Activated CD4-positive, CD25-positive, alpha-beta regulatory T cell treated with anti-CD3 and anti-CD28 coated beads, Interleukin-2, amount 50 U/mL, for 16 hours (primary cell): ENCODE measurements at regions not wholly inside any gene's neighbourhood (a gene's known extent, or its start where the extent isn't known, plus 50 kb on each side); places are given as distances from the start of the nearest gene placed in this dataset.

Experiments used
- DNase-seq: peaks from one replicate; pipeline ENCODE4 v3.0.0-alpha.2; 2020; ENCODE audit warnings: low read depth, low spot score

GRCh38 chr11:116698080-116698479, 74.7 kb downstream of the BUD13 start:
- no peak for DNase-seq

DNA sequence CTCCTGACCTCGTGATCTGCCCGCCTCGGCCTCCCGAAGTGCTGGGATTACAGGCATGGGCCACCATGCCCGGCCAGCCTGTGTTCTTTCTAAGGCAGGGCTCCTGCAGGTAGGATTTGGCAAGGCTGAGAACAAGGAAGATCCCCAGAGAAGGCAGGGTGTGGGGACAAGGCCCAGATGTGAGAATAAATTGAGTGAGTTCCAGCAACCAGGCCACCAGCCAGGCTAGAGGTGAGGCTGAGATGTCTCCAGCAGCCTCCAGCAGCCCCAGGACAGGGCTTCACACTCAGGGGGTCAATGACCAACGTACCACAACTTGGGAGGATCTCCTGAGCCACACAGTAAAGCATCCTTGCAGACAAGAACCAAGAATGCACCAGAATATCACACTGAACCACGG, 75.1 kb downstream of the BUD13 start:
- no peak for DNase-seq

DNA sequence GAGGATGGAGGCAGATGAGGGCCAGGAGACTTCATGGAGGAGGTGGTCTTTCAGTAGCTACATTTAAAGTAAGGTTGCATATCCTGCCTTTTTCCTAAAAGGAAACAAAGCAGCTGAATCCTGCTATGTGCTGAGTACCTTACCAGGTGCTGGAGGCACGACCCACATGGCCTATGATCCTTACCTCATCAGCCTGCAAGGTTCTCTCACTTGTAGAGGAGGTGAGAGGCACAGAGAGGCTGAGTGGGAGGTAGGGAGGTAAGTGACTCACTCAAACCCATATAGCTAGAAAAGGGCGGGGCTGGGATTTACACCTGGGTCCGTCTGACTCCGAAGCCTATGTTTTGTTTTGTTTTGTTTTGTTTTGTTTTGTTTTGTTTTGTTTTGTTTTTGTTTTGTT, 75.8 kb downstream of the BUD13 start:
- DNase-seq = no peak

- DNase-seq = no peak
These were observed 76.3 kb downstream of the BUD13 start for GRCh38 chr11:116696381-116696941.

- DNase-seq = no peak
These were observed 77.0 kb downstream of the BUD13 start for GRCh38 chr11:116695657-116696254.

DNA sequence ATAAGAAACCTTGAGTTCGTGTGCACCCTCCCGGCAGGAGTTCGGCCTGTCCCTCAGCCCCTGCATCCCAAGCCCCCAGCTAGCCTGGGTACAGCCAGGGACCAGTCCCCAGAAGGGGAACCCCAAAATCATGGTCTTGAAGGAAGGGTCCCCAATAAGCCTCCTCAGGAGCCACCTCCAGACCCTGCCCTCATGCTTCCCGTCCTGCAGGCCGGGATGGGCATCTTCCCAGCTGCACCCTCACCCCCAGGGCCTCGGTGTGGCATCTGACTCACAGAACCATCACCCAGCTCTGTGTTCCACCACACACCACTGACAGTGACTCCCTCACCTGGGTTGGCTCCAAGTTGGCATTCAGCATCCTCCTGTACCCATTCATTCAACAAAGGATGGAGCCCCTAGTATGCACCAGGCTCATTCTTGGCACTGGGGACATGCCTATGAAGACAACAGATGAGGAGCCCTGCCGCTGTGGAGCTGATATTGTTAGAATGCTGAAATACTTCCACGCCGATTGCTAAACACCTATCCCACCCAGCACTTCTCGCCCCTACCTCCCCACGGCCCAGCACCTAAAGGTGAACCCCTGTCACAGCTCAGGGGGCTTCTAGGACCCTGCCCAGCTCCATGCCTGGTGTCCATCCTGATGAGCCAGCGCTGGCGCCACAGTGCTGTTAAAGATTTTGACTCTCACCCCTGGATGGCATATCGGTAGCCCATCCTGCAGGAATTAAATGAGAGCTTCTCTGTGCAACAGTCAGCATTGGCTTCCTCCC, 77.8 kb downstream of the BUD13 start:
- no peak for DNase-seq

DNA sequence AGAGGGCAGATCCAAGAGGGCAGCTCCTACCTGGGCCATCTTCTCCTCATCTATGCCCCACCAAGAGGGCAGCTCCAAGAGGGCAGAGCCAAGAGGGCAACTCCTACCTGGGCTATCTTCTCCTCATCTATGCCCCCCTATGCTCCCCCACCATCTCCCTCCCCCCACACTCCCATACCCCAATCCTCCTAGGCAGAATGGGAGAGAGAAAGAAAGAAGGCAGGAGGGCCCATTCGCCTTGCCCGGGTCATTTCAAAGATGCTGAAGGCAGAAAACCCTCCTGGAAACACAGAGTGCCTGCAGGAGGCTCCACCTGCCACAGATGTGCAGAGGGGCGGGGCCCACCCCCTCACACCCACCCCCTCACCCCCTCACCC, 78.5 kb downstream of the BUD13 start:
- no peak for DNase-seq

- no peak for DNase-seq
These were observed 79.0 kb downstream of the BUD13 start for GRCh38 chr11:116693593-116694348.

- no peak for DNase-seq
These were observed 79.7 kb downstream of the BUD13 start for GRCh38 chr11:116693102-116693570.

DNA sequence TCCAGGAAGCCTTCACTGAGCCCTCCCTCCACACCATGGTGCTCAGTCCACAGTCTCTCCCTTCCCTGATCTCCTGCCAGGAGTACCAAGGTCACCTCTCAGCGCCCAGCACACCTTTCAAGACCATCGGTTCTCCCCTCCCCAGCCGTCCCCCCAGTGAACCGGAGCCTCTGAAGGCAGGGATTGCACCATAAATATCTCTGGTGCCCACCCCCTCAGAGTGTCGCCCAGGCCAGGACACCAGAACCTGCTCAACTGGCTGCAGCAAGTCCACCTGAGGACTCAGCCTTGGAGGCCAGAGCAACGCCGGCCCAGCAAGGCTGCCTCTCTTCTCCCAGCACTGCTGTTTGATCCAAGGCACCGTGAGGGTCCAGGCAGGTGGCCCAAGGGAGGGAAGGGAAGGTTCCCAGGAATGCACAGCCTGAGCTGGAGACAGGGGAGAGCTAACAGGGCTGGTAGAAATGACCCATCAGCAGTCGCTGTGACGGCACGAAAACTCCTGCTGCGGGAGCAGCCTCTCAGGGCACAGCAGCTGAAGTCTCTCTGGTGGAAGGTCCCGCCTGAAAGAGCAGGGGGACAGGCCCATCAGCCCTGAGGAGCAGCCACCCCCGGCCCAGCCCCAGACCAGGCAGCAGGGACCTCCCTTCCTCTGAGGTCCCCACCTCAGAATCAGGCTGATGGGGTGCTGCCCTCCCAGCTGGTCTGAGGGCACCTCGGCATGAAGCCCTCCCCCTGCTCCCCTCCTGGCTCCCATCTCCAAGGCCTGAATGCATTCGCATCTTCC, 80.3 kb downstream of the BUD13 start:
- no peak for DNase-seq

- peak; percentile 12 for DNase-seq
These were observed 81.0 kb downstream of the BUD13 start for GRCh38 chr11:116691771-116692177.

DNA sequence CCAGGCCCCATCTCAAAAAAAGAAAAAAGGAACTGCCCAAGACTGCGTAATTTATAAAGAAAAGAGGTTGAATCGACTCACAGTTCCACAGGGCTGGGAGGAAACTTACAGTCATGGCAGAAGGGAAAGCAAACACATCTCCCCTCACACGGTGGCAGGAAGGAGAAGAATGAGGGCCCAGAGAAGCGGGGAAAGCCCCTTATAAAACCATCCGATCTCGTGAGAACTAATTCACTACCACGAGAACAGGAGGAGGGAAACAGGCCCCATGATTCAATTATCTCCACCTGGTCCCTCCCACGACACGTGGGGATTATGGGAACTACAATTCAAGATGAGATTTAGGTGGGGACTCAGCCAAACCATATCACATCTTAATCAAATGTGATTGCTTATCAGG, 82.2 kb downstream of the BUD13 start:
- no peak for DNase-seq

GRCh38 chr11:116689413-116690127, 83.2 kb downstream of the BUD13 start:
- DNase-seq = no peak

DNA sequence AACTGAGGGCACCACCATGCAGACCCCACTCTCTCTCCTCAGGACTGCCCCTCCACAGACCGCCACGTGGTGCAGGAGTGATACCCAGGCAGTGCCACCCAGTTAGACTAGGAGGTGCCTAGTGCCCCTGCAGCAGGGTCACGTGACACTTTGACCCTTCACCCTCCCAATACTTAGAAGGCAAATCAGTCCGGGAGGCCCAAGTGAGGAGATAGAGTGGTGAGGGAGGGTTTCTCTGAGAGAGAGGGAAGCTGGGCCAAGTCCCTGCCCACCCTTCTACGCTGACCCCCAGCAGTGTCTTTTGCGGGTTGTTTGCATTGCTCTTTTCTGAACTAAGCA, 84.6 kb downstream of the BUD13 start:
- DNase-seq = no peak

- DNase-seq = no peak
These were observed 85.2 kb downstream of the BUD13 start for GRCh38 chr11:116687458-116688201.

DNA sequence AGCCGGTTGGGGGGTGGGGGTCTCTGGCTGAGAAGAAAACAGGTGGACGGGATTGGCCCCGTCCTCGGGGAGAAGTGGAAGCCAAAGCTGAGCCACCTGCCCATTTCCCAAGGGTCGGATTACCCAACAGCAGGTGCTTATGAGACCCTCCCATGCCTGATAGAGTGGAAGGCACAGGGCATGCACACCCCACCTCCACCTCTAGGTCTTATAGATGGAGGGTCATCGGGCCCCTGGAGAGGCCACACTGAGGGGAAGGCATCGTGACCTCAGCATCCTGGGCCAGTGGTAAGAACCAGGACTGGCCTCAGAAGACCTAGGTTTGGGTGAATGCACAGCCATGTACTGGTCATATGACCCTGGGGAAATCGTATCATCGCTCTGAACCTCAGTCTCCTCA, 85.9 kb downstream of the BUD13 start:
- DNase-seq = no peak

GRCh38 chr11:116683982-116684381, 88.8 kb downstream of the BUD13 start:
- DNase-seq = no peak

GRCh38 chr11:116680349-116681125, 92.2 kb downstream of the BUD13 start:
- DNase-seq = no peak

GRCh38 chr11:116678887-116679286, 93.9 kb downstream of the BUD13 start:
- DNase-seq = no peak
